ENCODE measurements at regions not wholly inside any gene's neighbourhood (a gene's known extent, or its start where the extent isn't known, plus 50 kb on each side); places are given as distances from the start of the nearest gene placed in this dataset.

DNA sequence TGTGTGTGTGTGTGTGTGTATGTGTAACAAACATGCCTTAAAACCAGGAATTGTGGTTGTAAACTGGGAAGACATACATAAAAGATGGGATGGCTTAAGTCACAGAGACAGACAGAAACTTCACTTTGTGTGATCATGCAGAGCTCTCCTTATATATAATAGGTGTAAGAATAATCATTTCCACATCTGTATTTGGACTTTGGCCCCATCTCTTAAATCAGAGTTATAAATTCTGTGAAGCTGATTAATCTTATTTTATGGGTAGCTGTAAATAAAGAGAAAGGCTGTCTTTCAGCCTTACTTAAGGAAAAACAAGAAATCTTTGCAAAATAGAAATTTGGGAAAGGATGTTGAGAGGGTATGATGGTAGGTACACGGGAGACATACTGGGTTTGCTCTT lies 174.6 kb upstream of the PITX2 start:
- no peak for TF ChIP-seq EP300 (IDR thresholded peaks at IDR 0.05; ENCODE audit: borderline replicate concordance in 1 of 2, low read depth in 2 of 2, low read length in 2 of 2)
- no peak for TF ChIP-seq SP1 (IDR thresholded peaks at IDR 0.05; ENCODE audit: low read depth, low read length)
